ENCODE measurements at regions not wholly inside any gene's neighbourhood (a gene's known extent, or its start where the extent isn't known, plus 50 kb on each side); places are given as distances from the start of the nearest gene placed in this dataset.

GRCh38 chr1:2957329-2957728, 63.9 kb upstream of the ACTRT2 start (continued):
- no peak for TF ChIP-seq CHD7 (IDR thresholded peaks at IDR 0.05; ENCODE audit: insufficient replicate concordance, low read length)
- TF ChIP-seq MAX (IDR thresholded peaks at IDR 0.05) = no peak
